Thoracic aorta (tissue), 2 donors: ENCODE measurements at regions not wholly inside any gene's neighbourhood (a gene's known extent, or its start where the extent isn't known, plus 50 kb on each side); places are given as distances from the start of the nearest gene placed in this dataset.

Experiments
- ATAC-seq: fragments of 150-250 bp; one replicate; pipeline ENCODE4 v1.8.0; 2017; ENCODE audit warnings: low read depth; ENCODE audit not compliant: insufficient number of reproducible peaks, low FRiP score
- DNase-seq: peaks from one replicate; pipeline ENCODE4 v3.0.0-alpha.2; 2020; ENCODE audit warnings: low spot score
- H3K27ac ChIP-seq, 2 donors: fragments of 200-600 bp; sonication (generic); 1 replicate in 1 of 2; 2 replicates in 1 of 2; pipeline ENCODE4 v1.5.1; 2016; ENCODE audit warnings: mild to moderate bottlenecking in 2 of 2, moderate library complexity in 2 of 2
- H3K27me3 ChIP-seq: fragments of 200-600 bp; sonication (generic); replicated peaks from 2 replicates; pipeline ENCODE4 v1.6.0; 2016; ENCODE audit warnings: mild to moderate bottlenecking; ENCODE audit not compliant: insufficient read depth
- H3K36me3 ChIP-seq: fragments of 200-600 bp; sonication (generic); one replicate; pipeline ENCODE4 v1.5.1; 2016
- H3K4me1 ChIP-seq, 2 donors: fragments of 200-600 bp; sonication (generic); 1 replicate in 1 of 2; 2 replicates in 1 of 2; pipeline versions ENCODE4 v1.5.1 to v1.6.0; 2016; ENCODE audit warnings: low read depth in 2 of 2, mild to moderate bottlenecking in 1 of 2; ENCODE audit not compliant: control insufficient read depth in 1 of 2
- H3K4me3 ChIP-seq: fragments of 200-600 bp; sonication (generic); 2 replicates; pipeline ENCODE4 v1.5.1; 2016; ENCODE audit warnings: mild to moderate bottlenecking
- H3K9me3 ChIP-seq: fragments of 200-600 bp; sonication (generic); 2 replicates; pipeline ENCODE4 v1.5.1; 2016
- TF ChIP-seq, protein P1 (sequence below): fragments of 200-600 bp; sonication (generic); IDR thresholded peaks from one replicate; pipeline ENCODE4 v1.5.1; 2019; ENCODE audit warnings: antibody characterized with exemption

DNA sequence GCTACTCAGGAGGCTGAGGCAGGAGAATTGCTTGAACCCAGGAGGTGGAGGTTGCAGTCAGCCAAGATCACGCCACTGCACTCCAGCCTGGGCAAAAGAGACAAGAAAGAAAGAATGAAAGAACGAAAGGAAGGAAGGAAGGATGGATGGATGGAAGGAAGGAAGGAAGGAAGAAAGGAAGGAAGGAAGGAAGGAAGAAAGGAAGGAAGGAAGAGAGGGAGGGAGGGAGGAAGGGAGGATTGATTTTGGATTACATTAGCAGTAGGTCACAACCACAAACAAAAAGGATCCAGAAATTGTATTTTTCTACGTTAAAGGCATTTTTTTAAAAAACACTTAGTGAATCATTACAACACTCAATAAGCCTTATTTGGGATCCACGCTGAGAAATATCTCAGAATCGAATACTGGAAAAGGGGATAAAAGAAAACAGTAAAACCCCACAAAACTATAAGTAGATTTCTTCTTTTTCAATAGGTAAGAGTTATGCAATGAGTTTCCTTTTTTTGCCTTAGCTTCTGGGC is 136.9 kb upstream of the FREM1 start:
- TF ChIP-seq, protein P1, sequence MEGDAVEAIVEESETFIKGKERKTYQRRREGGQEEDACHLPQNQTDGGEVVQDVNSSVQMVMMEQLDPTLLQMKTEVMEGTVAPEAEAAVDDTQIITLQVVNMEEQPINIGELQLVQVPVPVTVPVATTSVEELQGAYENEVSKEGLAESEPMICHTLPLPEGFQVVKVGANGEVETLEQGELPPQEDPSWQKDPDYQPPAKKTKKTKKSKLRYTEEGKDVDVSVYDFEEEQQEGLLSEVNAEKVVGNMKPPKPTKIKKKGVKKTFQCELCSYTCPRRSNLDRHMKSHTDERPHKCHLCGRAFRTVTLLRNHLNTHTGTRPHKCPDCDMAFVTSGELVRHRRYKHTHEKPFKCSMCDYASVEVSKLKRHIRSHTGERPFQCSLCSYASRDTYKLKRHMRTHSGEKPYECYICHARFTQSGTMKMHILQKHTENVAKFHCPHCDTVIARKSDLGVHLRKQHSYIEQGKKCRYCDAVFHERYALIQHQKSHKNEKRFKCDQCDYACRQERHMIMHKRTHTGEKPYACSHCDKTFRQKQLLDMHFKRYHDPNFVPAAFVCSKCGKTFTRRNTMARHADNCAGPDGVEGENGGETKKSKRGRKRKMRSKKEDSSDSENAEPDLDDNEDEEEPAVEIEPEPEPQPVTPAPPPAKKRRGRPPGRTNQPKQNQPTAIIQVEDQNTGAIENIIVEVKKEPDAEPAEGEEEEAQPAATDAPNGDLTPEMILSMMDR, result no peak
- no peak for DNase-seq
- H3K27me3 ChIP-seq, result no peaks in the 10 kb centered on the region
- no peak overlapping the region for H3K4me3 ChIP-seq
- no peaks in the 10 kb centered on the region for H3K4me1 ChIP-seq
- no peaks in the 10 kb centered on the region for H3K9me3 ChIP-seq
- no peak overlapping the region for H3K27ac ChIP-seq
- no peaks in the 10 kb centered on the region for H3K36me3 ChIP-seq
- no peak for ATAC-seq

DNA sequence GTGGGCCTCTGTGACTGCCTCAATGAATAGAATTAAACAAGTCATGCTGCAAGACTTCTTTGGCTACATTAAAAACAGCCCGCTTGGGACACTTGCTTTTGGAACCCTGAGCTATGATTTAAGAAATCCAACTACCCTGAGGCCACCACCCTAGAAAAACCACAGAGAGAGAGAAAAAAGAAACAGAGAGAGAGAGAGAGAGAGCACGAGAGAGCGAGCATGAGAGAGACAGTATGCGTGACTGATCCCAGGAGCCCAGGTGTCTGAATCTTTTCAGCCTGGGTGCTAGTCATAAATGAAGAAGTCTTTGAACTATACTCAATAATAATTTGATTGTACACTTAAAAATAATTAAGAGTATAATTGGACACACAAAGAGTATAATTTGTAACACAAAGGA is 123.1 kb upstream of the FREM1 start:
- TF ChIP-seq, protein P1, result no peak
- DNase-seq (no peak), ATAC-seq (no peak)
- no peaks in the 10 kb centered on the region for H3K4me1 ChIP-seq
- no peak overlapping the region for H3K27ac ChIP-seq
- no peaks in the 10 kb centered on the region for H3K27me3 ChIP-seq
- no peak overlapping the region for H3K4me3 ChIP-seq
- H3K9me3 ChIP-seq, result no peaks in the 10 kb centered on the region
- no peaks in the 10 kb centered on the region for H3K36me3 ChIP-seq

DNA sequence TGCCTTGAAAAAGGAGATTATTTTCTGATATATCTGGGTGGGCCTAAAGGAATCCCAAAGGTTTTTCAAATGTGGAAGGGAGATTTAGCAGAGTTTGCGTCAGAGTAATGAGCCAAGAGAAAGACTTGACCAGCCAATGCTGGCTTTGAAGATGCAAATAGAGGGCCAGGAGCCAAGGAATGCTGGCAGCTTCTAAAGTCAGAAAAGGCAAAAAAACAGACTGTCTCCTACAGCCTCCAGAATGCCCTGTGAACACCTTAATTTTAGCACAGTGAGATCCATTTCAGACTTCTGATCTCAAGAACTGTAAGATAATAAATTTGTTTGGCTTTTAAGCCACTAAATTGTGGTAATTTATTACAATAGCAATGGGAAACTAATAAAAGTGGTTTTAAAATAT is 122.6 kb upstream of the FREM1 start:
- Histone ChIP-seq H3K27ac (no peak overlapping the region), H3K36me3 (no peaks in the 10 kb centered on the region), H3K27me3 (no peaks in the 10 kb centered on the region), H3K9me3 (no peaks in the 10 kb centered on the region), H3K4me1 (no peaks in the 10 kb centered on the region), H3K4me3 (no peak overlapping the region)
- TF ChIP-seq, protein P1, result no peak
- ATAC-seq, result no peak
- DNase-seq, result no peak

DNA sequence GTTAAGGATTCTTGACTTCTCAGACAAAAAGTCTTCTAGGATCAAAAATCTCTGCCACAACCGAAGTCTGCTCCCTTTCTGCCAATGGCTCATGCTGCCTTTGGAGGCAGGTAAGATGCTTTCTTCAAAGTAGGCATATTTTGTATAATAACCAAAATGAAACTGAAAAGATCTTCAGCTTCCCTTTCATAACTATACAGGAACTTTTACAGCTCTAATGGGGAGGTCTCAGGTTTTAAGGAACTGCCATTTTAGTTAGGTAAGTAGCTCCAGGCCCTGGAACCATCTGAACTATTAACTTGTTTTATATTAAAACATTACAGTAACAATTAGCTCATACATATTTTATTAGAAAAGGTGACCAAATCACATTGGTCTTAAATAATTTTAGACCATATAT is 110.9 kb upstream of the FREM1 start:
- no peak for ATAC-seq
- H3K4me1 ChIP-seq, result no peaks in the 10 kb centered on the region
- DNase-seq, result no peak
- TF ChIP-seq, protein P1, result no peak
- no peak overlapping the region for H3K4me3 ChIP-seq
- H3K9me3 ChIP-seq, result no peaks in the 10 kb centered on the region
- H3K27me3 ChIP-seq, result no peaks in the 10 kb centered on the region
- no peaks in the 10 kb centered on the region for H3K36me3 ChIP-seq
- no peak overlapping the region for H3K27ac ChIP-seq

DNA sequence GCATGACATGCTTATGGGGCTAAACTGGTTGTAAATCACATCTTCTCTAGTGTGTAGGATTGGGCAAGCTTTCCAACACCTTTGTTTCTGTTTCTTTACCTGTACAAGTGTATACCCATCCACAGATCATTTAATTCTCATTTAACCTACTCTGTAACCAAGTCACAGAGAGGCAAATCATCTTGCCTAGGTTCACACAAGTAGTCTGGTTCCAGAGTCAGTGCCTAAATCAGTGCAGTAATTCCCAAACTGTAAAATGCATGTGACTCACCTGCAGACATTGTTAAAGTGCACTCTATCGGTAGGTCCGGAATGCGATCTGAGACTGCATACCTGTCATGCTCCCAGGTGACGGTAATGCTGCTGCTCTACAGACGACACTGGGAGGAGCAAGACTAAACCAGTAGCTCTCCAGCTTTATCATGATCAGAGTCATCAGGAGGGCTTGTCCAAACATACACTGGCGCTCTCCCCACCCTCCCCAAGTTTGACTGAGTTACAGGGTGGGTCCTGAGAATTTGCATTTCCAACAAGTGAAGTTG is 107.9 kb upstream of the FREM1 start:
- no peak overlapping the region for H3K4me3 ChIP-seq
- no peaks in the 10 kb centered on the region for H3K36me3 ChIP-seq
- H3K4me1 ChIP-seq, result no peaks in the 10 kb centered on the region
- no peaks in the 10 kb centered on the region for H3K9me3 ChIP-seq
- H3K27me3 ChIP-seq, result no peaks in the 10 kb centered on the region
- no peak overlapping the region for H3K27ac ChIP-seq
- DNase-seq, result no peak
- ATAC-seq, result no peak
- TF ChIP-seq, protein P1, result no peak
